ENCODE measurements at regions not wholly inside any gene's neighbourhood (a gene's known extent, or its start where the extent isn't known, plus 50 kb on each side); places are given as distances from the start of the nearest gene placed in this dataset.

DNA sequence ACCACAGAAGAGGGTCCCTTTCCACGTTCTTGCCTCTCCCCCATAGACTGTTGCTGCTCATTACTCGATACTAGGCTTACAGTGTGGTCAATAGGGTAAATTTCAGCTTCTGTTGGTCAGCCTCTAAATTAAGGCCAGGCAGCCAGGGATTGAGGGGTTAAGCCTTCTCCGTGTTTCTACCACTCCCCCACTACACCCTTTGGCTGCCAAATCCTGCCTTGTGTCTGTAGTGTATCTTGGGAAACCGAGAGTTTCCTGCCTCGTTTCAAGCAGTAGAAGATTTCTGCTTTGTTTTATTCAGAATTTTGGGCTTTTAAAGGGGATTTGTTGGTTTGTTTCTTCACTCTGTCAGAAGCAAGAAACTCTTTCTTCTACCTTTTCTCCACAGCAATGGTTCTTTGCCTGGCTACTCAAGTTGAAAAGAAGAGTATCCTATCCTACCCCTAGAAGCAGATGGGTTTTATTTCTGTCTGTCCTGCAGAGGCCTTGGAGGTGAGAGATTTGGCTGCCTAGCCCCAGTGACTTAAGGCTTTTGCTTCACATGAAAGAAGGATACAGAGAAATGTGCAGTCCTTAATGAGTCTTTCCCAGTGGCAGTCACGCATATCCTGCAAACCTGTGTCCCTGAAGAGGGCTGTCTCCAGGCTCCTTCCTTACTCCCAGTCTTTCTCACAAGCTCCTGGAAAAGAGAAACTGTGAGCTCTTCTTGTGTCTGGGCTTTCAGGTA lies 261.5 kb upstream of the TANK start:
- no peaks in the 10 kb centered on the region for H3K27me3 Mint-ChIP-seq (ENCODE audit: insufficient read depth, unreplicated experiment)
- H3K9me3 Mint-ChIP-seq (ENCODE audit: unreplicated experiment) = peaks cover 13% of the 10 kb centered on the region
- no peak overlapping the region for H3K4me3 Mint-ChIP-seq (ENCODE audit: unreplicated experiment)
- H3K36me3 Mint-ChIP-seq (ENCODE audit: insufficient read depth, unreplicated experiment) = no peaks in the 10 kb centered on the region
- H3K27ac Mint-ChIP-seq (ENCODE audit: unreplicated experiment) = no peak overlapping the region
- Histone ChIP-seq H3K27me3 (replicated peaks; ENCODE audit: control insufficient read depth, insufficient read depth, low read length) (no peaks in the 10 kb centered on the region), H3K9me3 (no peaks in the 10 kb centered on the region), H3K4me1 (no peaks in the 10 kb centered on the region), H3K4me3 (ENCODE audit: low read depth, low read length) (no peak overlapping the region), H3K36me3 (ENCODE audit: control insufficient read depth, insufficient read depth, low read length) (no peaks in the 10 kb centered on the region)
- POLR2A ChIA-PET = no interaction called here
- BruUV-seq (replicated peaks) = no TSS peak
- TF ChIP-seq, protein P1, sequence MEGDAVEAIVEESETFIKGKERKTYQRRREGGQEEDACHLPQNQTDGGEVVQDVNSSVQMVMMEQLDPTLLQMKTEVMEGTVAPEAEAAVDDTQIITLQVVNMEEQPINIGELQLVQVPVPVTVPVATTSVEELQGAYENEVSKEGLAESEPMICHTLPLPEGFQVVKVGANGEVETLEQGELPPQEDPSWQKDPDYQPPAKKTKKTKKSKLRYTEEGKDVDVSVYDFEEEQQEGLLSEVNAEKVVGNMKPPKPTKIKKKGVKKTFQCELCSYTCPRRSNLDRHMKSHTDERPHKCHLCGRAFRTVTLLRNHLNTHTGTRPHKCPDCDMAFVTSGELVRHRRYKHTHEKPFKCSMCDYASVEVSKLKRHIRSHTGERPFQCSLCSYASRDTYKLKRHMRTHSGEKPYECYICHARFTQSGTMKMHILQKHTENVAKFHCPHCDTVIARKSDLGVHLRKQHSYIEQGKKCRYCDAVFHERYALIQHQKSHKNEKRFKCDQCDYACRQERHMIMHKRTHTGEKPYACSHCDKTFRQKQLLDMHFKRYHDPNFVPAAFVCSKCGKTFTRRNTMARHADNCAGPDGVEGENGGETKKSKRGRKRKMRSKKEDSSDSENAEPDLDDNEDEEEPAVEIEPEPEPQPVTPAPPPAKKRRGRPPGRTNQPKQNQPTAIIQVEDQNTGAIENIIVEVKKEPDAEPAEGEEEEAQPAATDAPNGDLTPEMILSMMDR (IDR thresholded peaks at IDR 0.05; ENCODE audit: insufficient read depth in 1 of 2, low read depth in 1 of 2, low read length in 1 of 2, severe bottlenecking in 1 of 2, unreplicated experiment in 1 of 2) = no peak
- CTCF ChIA-PET = no interaction called here
- H3K4me1 Mint-ChIP-seq (ENCODE audit: low read depth, unreplicated experiment) = no peaks in the 10 kb centered on the region
- DNase-seq = no peak
- intact Hi-C loops (cut with micrococcal nuclease; ENCODE audit: unreplicated experiment) = no loop called here

DNA sequence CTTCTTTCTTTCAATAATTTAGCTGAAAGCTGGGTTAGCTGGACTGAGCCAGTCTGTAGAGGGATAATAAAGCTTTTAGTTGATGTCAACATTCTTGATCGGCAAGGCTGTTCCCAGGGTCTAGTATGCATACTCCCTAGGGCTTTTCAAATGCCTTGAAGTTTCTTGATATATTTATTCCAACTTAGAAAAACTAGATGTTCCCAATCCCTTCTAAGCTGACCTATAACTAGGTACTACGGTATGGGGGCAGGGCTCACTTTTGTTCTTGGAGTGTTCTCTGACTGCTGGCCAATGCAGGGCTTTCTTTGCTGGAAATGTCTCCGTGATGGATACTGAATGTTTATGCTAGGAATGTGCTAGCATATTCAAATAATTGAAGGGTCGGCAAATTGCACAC lies 258.6 kb upstream of the TANK start:
- no peak overlapping the region for H3K4me3 ChIP-seq (ENCODE audit: low read depth, low read length)
- BruUV-seq (replicated peaks) = no TSS peak
- no peaks in the 10 kb centered on the region; the same call in 1 of the 2 replicates for H3K4me1 ChIP-seq
- Mint-ChIP-seq H3K36me3 (ENCODE audit: insufficient read depth, unreplicated experiment) (no peaks in the 10 kb centered on the region), H3K4me1 (ENCODE audit: low read depth, unreplicated experiment) (peaks cover 4% of the 10 kb centered on the region), H3K27ac (ENCODE audit: unreplicated experiment) (no peak overlapping the region), H3K9me3 (ENCODE audit: unreplicated experiment) (no peaks in the 10 kb centered on the region), H3K4me3 (ENCODE audit: unreplicated experiment) (no peak overlapping the region), H3K27me3 (ENCODE audit: insufficient read depth, unreplicated experiment) (no peaks in the 10 kb centered on the region)
- POLR2A ChIA-PET = no interaction called here
- DNase-seq = no peak
- no peaks in the 10 kb centered on the region for H3K9me3 ChIP-seq
- intact Hi-C loops (cut with micrococcal nuclease; ENCODE audit: unreplicated experiment) = no loop called here
- TF ChIP-seq, protein P1 (IDR thresholded peaks at IDR 0.05; ENCODE audit: insufficient read depth in 1 of 2, low read depth in 1 of 2, low read length in 1 of 2, severe bottlenecking in 1 of 2, unreplicated experiment in 1 of 2) = no peak
- H3K27me3 ChIP-seq (replicated peaks; ENCODE audit: control insufficient read depth, insufficient read depth, low read length) = no peaks in the 10 kb centered on the region
- H3K36me3 ChIP-seq (ENCODE audit: control insufficient read depth, insufficient read depth, low read length) = no peaks in the 10 kb centered on the region
- CTCF ChIA-PET = no interaction called here

DNA sequence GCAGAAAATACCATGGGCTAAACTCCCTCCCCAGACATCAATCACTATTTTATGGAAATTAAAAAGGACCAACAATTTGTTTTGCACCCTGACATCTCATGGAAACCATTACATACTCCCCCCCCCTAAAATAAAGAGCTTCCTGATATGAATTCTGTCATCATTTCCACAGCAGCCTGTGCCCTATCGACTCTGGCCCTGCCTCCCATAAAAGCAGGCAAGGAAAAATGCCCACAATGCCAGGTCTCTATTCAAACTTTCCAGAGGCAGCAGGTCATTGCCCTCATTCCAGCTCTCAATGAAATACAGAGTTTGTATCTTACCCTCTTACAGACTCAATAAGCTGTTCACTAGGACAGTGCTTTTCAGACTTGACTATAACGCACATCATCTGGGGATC lies 254.4 kb upstream of the TANK start:
- no peaks in the 10 kb centered on the region for H3K9me3 Mint-ChIP-seq (ENCODE audit: unreplicated experiment)
- ChIA-PET CTCF (no interaction called here), POLR2A (no interaction called here)
- Histone ChIP-seq H3K4me3 (ENCODE audit: low read depth, low read length) (no peak overlapping the region), H3K27me3 (replicated peaks; ENCODE audit: control insufficient read depth, insufficient read depth, low read length) (no peaks in the 10 kb centered on the region), H3K9me3 (no peaks in the 10 kb centered on the region), H3K4me1 (peaks cover 12% of the 10 kb centered on the region), H3K36me3 (ENCODE audit: control insufficient read depth, insufficient read depth, low read length) (no peaks in the 10 kb centered on the region)
- H3K27ac Mint-ChIP-seq (ENCODE audit: unreplicated experiment) = no peak overlapping the region
- H3K27me3 Mint-ChIP-seq (ENCODE audit: insufficient read depth, unreplicated experiment) = no peaks in the 10 kb centered on the region
- H3K4me1 Mint-ChIP-seq (ENCODE audit: low read depth, unreplicated experiment) = peaks cover 11% of the 10 kb centered on the region
- intact Hi-C loops (cut with micrococcal nuclease; ENCODE audit: unreplicated experiment) = no loop called here
- DNase-seq = no peak
- TF ChIP-seq, protein P1 (IDR thresholded peaks at IDR 0.05; ENCODE audit: insufficient read depth in 1 of 2, low read depth in 1 of 2, low read length in 1 of 2, severe bottlenecking in 1 of 2, unreplicated experiment in 1 of 2) = no peak
- no peaks in the 10 kb centered on the region for H3K36me3 Mint-ChIP-seq (ENCODE audit: insufficient read depth, unreplicated experiment)
- no TSS peak for BruUV-seq (replicated peaks)
- H3K4me3 Mint-ChIP-seq (ENCODE audit: unreplicated experiment) = no peak overlapping the region
